PC-3 (cell line): ENCODE measurements at regions not wholly inside any gene's neighbourhood (a gene's known extent, or its start where the extent isn't known, plus 50 kb on each side); places are given as distances from the start of the nearest gene placed in this dataset.

ENCODE experiments used
- ATAC-seq: fragments of 200-7000 bp; cut with Tn5 transposase; 2 replicates; pipeline ENCODE4 v1.9.1; 2020; ENCODE audit warnings: mild to moderate bottlenecking, moderate library complexity
- BruUV-seq: library from RNA; stranded (reverse); fragments of 400-500 nt; replicated peaks from 2 replicates; lab custom pipeline; 2021; lab: Mats Ljungman, UMichigan
- CTCF ChIA-PET: fragments of 300-600 bp; sonication (Branson Sonifier 250); formaldehyde crosslinking; loops from one replicate; lab custom pipeline; 2022; ENCODE audit warnings: antibody characterized with exemption; lab: Charles Lee
- POLR2A ChIA-PET: fragments of 300-600 bp; sonication (Branson Sonifier 250); formaldehyde crosslinking; loops from one replicate; lab custom pipeline; 2022; ENCODE audit warnings: antibody characterized with exemption; ENCODE audit not compliant: unreplicated experiment; lab: Charles Lee
- DNase-seq: peaks from one replicate; pipeline ENCODE4 v3.0.0-alpha.2; 2015
- H2AFZ ChIP-seq: fragments of 300-600 bp; sonication (generic); 2 replicates; pipeline ENCODE4 v1.6.0; 2016; ENCODE audit warnings: antibody characterized with exemption, low read length
- H3F3A ChIP-seq: fragments of 300-600 bp; sonication (generic); one replicate; pipeline ENCODE4 v1.6.0; 2017; ENCODE audit warnings: antibody characterized with exemption, low read length, control low read depth, mild to moderate bottlenecking; ENCODE audit not compliant: unreplicated experiment
- H3K27ac ChIP-seq: fragments of 300-600 bp; sonication (generic); 2 replicates; pipeline ENCODE4 v1.5.1; 2016; ENCODE audit warnings: mild to moderate bottlenecking, low read length
- H3K27me3 ChIP-seq: fragments of 300-600 bp; sonication (generic); 2 replicates; pipeline ENCODE4 v1.6.1; 2016; ENCODE audit warnings: low read length, mixed read lengths
- H3K36me3 ChIP-seq: fragments of 300-600 bp; sonication (generic); 2 replicates; pipeline ENCODE4 v1.6.1; 2016; ENCODE audit warnings: low read depth, mixed run types, low read length, mixed read lengths
- H3K4me1 ChIP-seq: fragments of 300-600 bp; sonication (generic); 2 replicates; pipeline ENCODE4 v1.5.1; 2016; ENCODE audit warnings: low read length; ENCODE audit not compliant: insufficient read depth
- H3K4me2 ChIP-seq: fragments of 300-600 bp; sonication (generic); 2 replicates; pipeline ENCODE4 v1.6.0; 2016; ENCODE audit warnings: low read length
- H3K4me3 ChIP-seq: fragments of 300-600 bp; sonication (generic); 2 replicates; pipeline ENCODE4 v1.5.1; 2016; ENCODE audit warnings: mild to moderate bottlenecking, low read length, mixed read lengths
- H3K79me2 ChIP-seq: fragments of 300-600 bp; sonication (generic); 2 replicates; pipeline ENCODE4 v1.6.1; 2017; ENCODE audit warnings: low read length, mixed read lengths
- H3K9ac ChIP-seq: fragments of 300-600 bp; sonication (generic); 2 replicates; pipeline ENCODE4 v1.6.0; 2016; ENCODE audit warnings: mild to moderate bottlenecking, low read length
- H3K9me2 ChIP-seq: fragments of 300-600 bp; sonication (generic); replicated peaks from 2 replicates; pipeline ENCODE4 v1.6.1; 2016; ENCODE audit warnings: mixed run types, low read length, mixed read lengths
- H3K9me3 ChIP-seq: fragments of 300-600 bp; sonication (generic); 2 replicates; pipeline ENCODE4 v1.6.1; 2016; ENCODE audit warnings: low read length, mixed read lengths
- H4K20me1 ChIP-seq: fragments of 300-600 bp; sonication (generic); 2 replicates; pipeline ENCODE4 v1.6.1; 2016; ENCODE audit warnings: low read length, mixed read lengths
- EZH2 ChIP-seq: fragments of 300-600 bp; sonication (generic); IDR thresholded peaks from one replicate; pipeline ENCODE4 v1.6.1; 2017; ENCODE audit warnings: antibody characterized with exemption, mild to moderate bottlenecking, low read length; ENCODE audit not compliant: unreplicated experiment
- EZH2phosphoT487 ChIP-seq: fragments of 300-600 bp; sonication (generic); IDR thresholded peaks from 2 replicates; pipeline ENCODE4 v1.6.1; 2018; ENCODE audit warnings: mild to moderate bottlenecking, antibody characterized with exemption, low read length, borderline replicate concordance
- intact Hi-C: fragments of 100-400 bp; cut with micrococcal nuclease; formaldehyde crosslinking; loops from 2 replicates; pipeline ENCODE4 v1.9.0; 2023
- TF ChIP-seq, protein P1 (sequence below): fragments of 300-600 bp; sonication (generic); conservative IDR thresholded peaks from 2 replicates; pipeline ENCODE4 v1.5.1; 2017; ENCODE audit warnings: antibody characterized with exemption, low read depth, mild to moderate bottlenecking, low read length

DNA sequence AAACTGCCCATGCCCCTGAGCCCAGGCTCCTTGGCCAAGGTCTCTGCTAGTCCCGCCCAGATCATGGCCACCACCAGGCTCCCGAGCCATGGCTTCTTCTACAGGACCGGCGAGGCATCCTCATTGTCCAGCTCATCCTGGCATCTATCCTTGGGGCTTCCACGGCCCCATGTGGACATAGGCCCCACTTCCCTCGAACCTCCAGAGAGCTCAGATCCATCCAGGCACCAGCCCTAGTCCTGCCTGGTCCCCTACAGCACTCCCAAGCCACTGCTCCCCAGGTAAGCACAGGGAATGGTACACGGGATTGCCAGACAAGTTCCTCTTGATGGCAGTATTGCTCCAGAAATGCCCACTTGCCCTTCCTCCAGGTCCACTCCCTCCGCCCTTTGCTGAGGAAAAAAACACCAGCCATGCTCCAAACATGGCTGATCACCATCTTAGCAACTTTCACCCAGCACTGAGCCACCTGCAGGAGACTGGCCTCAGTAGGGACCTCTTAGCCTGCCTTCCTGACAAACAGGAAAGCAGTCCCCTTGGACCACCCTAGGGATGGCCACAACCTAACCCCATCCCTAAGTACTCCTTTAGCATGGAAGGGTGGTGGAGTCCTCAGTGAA is 272.1 kb upstream of the AGTR2 start:
- TF ChIP-seq, protein P1, sequence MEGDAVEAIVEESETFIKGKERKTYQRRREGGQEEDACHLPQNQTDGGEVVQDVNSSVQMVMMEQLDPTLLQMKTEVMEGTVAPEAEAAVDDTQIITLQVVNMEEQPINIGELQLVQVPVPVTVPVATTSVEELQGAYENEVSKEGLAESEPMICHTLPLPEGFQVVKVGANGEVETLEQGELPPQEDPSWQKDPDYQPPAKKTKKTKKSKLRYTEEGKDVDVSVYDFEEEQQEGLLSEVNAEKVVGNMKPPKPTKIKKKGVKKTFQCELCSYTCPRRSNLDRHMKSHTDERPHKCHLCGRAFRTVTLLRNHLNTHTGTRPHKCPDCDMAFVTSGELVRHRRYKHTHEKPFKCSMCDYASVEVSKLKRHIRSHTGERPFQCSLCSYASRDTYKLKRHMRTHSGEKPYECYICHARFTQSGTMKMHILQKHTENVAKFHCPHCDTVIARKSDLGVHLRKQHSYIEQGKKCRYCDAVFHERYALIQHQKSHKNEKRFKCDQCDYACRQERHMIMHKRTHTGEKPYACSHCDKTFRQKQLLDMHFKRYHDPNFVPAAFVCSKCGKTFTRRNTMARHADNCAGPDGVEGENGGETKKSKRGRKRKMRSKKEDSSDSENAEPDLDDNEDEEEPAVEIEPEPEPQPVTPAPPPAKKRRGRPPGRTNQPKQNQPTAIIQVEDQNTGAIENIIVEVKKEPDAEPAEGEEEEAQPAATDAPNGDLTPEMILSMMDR, result peak; percentile 34; the same call in 1 of the 2 replicates
- no peak for TF ChIP-seq EZH2
- no peak for TF ChIP-seq EZH2phosphoT487
- Histone ChIP-seq H3K9ac (no peak overlapping the region), H3K79me2 (no peaks in the 10 kb centered on the region), H4K20me1 (no peaks in the 10 kb centered on the region), H3K4me1 (peaks cover 4% of the 10 kb centered on the region; the same call in 1 of the 2 replicates), H3K4me3 (no peak overlapping the region), H3F3A (no peaks in the 10 kb centered on the region), H3K27me3 (no peaks in the 10 kb centered on the region), H3K36me3 (no peaks in the 10 kb centered on the region), H3K9me3 (no peaks in the 10 kb centered on the region), H3K27ac (no peak overlapping the region), H3K4me2 (no peak overlapping the region), H3K9me2 (no peaks in the 10 kb centered on the region), H2AFZ (no peak overlapping the region)
- intact Hi-C loops, result no loop called here
- ATAC-seq (no peak; the same call in none of the 2 replicates), DNase-seq (peak; percentile 46)
- ChIA-PET POLR2A (no interaction called here), CTCF (no interaction called here)
- no TSS peak for BruUV-seq

DNA sequence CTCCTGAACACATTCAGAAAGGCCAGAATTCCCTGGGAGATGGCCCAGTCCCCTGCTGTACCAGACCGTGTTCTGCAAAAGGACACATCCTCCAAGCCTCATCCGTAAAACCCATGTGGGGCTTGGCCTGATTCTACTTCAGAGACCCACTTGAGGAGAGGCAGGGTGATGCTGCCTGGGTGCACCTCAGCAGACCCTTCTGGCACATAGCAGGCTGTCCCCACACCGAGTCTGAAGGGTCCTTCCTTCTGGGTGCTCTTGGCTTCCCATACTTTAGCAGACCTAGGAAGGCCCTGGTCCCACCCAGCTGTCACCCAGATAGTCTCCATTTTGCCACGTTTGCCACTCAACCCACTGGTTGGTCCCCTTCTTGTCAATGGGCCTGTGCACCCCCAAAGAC is 270.1 kb upstream of the AGTR2 start:
- intact Hi-C loops, result no loop called here
- POLR2A ChIA-PET, result no interaction called here
- no peak for ATAC-seq

DNA sequence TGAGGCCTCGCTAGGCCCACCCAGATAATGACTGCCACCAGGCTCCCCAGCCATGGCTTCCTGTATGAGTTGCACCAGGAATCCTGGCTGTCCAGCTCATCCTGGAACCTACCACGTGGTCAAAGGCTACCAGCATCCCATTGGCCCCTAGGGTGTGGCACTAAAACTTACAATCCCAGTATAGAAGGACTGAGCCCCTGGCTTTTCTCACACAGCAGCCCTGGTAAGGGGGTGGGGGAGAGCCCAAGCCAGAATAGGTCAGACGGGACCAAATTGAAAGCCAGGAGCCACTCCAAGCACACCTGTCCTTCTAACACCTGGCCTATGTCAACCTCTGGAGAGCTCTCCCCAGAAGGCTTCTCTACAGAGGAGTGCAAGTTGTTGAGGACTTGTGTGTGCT is 269.3 kb upstream of the AGTR2 start:
- ATAC-seq (no peak), DNase-seq (no peak)
- Histone ChIP-seq H3K4me1 (no peaks in the 10 kb centered on the region), H3F3A (no peaks in the 10 kb centered on the region), H3K27ac (no peak overlapping the region), H3K79me2 (no peaks in the 10 kb centered on the region), H3K36me3 (no peaks in the 10 kb centered on the region), H3K9me2 (no peaks in the 10 kb centered on the region), H2AFZ (no peak overlapping the region), H3K4me2 (no peak overlapping the region), H4K20me1 (no peaks in the 10 kb centered on the region), H3K27me3 (no peaks in the 10 kb centered on the region), H3K9ac (no peak overlapping the region), H3K4me3 (no peak overlapping the region), H3K9me3 (no peaks in the 10 kb centered on the region)
- TF ChIP-seq EZH2phosphoT487, result no peak
- no peak for TF ChIP-seq EZH2
- TF ChIP-seq, protein P1, result no peak
- intact Hi-C loops, result no loop called here
- BruUV-seq, result no TSS peak
- ChIA-PET POLR2A (no interaction called here), CTCF (no interaction called here)

More for the DNA sequence above, 270.1 kb upstream of the AGTR2 start:
- no peak overlapping the region for H3K27ac ChIP-seq
- TF ChIP-seq EZH2 (no peak), EZH2phosphoT487 (no peak)
- TF ChIP-seq, protein P1, result no peak
- no TSS peak for BruUV-seq
- H3K36me3 ChIP-seq, result no peaks in the 10 kb centered on the region
- no peak for DNase-seq
- H3K4me1 ChIP-seq, result no peaks in the 10 kb centered on the region
- no peaks in the 10 kb centered on the region for H3K9me2 ChIP-seq
- H3K4me2 ChIP-seq, result no peak overlapping the region
- CTCF ChIA-PET, result no interaction called here
- H3K4me3 ChIP-seq, result no peak overlapping the region
- no peaks in the 10 kb centered on the region for H3K27me3 ChIP-seq
- no peak overlapping the region for H2AFZ ChIP-seq
- no peaks in the 10 kb centered on the region for H3K79me2 ChIP-seq
- H4K20me1 ChIP-seq, result no peaks in the 10 kb centered on the region
- H3F3A ChIP-seq, result no peaks in the 10 kb centered on the region
- H3K9me3 ChIP-seq, result no peaks in the 10 kb centered on the region
- H3K9ac ChIP-seq, result no peak overlapping the region
